ENCODE measurements at regions not wholly inside any gene's neighbourhood (a gene's known extent, or its start where the extent isn't known, plus 50 kb on each side); places are given as distances from the start of the nearest gene placed in this dataset.
"Not testable (repeated sequence)": the region's sequence is repeated elsewhere in the genome, so short reads cannot be mapped to it uniquely, and the experiment has no call there.

DNA sequence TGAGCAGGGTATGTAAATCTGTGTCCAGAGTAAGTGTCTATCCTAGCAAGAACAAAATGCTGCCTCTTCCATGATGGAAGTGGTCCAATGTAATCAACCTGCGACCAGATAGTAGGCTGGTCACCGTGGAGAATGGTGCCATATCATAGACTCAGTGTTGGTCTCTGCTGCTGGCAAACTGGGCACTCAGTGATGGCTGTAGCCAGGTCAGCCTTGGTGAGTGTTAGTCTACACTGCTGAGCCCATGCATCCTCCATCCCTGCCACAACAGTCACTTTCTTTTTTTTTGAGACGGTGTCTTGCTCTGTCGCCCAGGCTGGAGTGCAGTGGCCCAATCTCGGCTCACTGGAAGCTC, 69.3 kb downstream of the CHRD start:
- Histone ChIP-seq H3K36me3 (no peaks in the 10 kb centered on the region), H3K9ac (ENCODE audit: low read depth in 2 of 2, low read length in 2 of 2) (no peak overlapping the region), H3K4me3 (no peak overlapping the region), H3K27me3 (no peaks in the 10 kb centered on the region), H3K27ac (no peak overlapping the region), H3K9me3 (no peaks in the 10 kb centered on the region), H3K4me1 (no peaks in the 10 kb centered on the region)
- no peak for DNase-seq
- intact Hi-C loops (cut with DNase I), result no loop called here
- TF ChIP-seq, protein P1, sequence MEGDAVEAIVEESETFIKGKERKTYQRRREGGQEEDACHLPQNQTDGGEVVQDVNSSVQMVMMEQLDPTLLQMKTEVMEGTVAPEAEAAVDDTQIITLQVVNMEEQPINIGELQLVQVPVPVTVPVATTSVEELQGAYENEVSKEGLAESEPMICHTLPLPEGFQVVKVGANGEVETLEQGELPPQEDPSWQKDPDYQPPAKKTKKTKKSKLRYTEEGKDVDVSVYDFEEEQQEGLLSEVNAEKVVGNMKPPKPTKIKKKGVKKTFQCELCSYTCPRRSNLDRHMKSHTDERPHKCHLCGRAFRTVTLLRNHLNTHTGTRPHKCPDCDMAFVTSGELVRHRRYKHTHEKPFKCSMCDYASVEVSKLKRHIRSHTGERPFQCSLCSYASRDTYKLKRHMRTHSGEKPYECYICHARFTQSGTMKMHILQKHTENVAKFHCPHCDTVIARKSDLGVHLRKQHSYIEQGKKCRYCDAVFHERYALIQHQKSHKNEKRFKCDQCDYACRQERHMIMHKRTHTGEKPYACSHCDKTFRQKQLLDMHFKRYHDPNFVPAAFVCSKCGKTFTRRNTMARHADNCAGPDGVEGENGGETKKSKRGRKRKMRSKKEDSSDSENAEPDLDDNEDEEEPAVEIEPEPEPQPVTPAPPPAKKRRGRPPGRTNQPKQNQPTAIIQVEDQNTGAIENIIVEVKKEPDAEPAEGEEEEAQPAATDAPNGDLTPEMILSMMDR (IDR thresholded peaks at IDR 0.05), result no peak

DNA sequence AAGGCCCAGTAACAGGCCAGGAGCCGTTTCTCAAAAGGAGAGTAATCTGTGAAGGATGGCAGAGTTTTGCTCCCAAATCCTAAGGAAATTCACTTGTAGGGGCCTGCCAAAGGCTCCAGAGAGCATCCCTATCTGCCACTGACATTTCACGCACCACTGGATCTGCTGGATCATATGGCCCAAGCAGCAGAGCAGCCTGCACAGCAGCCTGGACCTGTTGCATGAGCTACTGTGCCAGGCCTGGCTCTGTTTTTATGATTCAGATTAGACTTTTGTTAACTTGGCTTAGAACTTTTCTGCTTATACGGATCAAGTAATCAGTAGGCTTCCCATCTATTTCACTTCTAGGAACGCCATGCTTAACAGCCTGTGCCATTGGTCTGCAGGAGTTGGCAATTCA, 70.7 kb downstream of the CHRD start:
- no peak overlapping the region for H3K4me3 ChIP-seq
- no peaks in the 10 kb centered on the region for H3K27me3 ChIP-seq
- no peaks in the 10 kb centered on the region for H3K36me3 ChIP-seq
- no peak overlapping the region for H3K27ac ChIP-seq
- H3K4me1 ChIP-seq, result no peaks in the 10 kb centered on the region
- TF ChIP-seq, protein P1 (IDR thresholded peaks at IDR 0.05), result no peak
- intact Hi-C loops (cut with DNase I), result no loop called here
- DNase-seq, result no peak
- H3K9ac ChIP-seq (ENCODE audit: low read depth in 2 of 2, low read length in 2 of 2), result no peak overlapping the region
- H3K9me3 ChIP-seq, result no peaks in the 10 kb centered on the region

DNA sequence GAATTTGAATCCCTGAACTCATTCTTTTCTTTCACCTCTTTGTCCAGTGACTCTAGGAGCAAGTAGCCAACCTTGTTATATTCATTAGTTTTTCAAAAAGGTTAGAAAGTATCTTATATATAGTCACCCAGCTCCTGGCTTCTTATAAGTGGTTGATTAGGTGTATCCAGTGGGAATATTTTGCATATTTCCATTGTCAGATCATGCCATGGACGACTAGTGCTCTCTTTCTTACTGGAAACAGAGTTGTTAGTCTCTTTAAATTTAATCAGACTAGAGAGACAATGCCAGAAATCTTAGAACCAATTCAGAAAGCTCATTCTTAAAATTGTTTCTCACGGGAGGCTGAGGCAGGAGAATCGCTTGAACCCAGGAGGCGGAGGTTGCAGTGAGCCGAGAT, 73.4 kb downstream of the CHRD start:
- intact Hi-C loops (cut with DNase I), result no loop called here
- no peak overlapping the region for H3K4me3 ChIP-seq
- no peaks in the 10 kb centered on the region for H3K9me3 ChIP-seq
- H3K36me3 ChIP-seq, result no peaks in the 10 kb centered on the region
- DNase-seq, result no peak
- H3K4me1 ChIP-seq, result no peaks in the 10 kb centered on the region
- H3K27me3 ChIP-seq, result no peaks in the 10 kb centered on the region
- H3K9ac ChIP-seq (ENCODE audit: low read depth in 2 of 2, low read length in 2 of 2), result no peak overlapping the region
- H3K27ac ChIP-seq, result no peak overlapping the region
- TF ChIP-seq, protein P1 (IDR thresholded peaks at IDR 0.05), result no peak

DNA sequence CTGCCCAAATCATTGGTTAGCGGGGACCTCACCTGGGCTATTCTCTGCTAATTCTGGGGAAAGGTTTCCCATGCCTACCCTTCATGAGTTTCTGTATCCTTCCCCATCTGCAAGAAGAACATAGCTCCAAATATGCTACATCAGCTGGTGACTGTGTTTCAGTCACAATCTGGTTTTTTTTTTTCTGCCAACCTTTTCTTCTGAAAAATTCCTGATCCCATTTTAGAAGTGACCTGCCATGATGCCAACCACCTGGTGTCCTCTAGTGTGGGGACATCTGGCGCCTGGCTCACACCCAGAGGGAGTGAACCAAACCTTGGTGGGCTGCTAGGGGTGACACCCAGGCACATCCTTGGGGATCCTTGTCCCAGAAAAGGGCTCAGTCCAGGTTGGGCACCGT, 76.1 kb downstream of the CHRD start:
- intact Hi-C loops (cut with DNase I), result no loop called here
- TF ChIP-seq, protein P1 (IDR thresholded peaks at IDR 0.05), result no peak
- H3K27me3 ChIP-seq, result no peaks in the 10 kb centered on the region
- H3K36me3 ChIP-seq, result no peaks in the 10 kb centered on the region
- H3K4me1 ChIP-seq, result no peaks in the 10 kb centered on the region
- H3K4me3 ChIP-seq, result no peak overlapping the region
- DNase-seq, result no peak
- H3K9ac ChIP-seq (ENCODE audit: low read depth in 2 of 2, low read length in 2 of 2), result no peak overlapping the region
- H3K9me3 ChIP-seq, result no peaks in the 10 kb centered on the region
- no peak overlapping the region for H3K27ac ChIP-seq

DNA sequence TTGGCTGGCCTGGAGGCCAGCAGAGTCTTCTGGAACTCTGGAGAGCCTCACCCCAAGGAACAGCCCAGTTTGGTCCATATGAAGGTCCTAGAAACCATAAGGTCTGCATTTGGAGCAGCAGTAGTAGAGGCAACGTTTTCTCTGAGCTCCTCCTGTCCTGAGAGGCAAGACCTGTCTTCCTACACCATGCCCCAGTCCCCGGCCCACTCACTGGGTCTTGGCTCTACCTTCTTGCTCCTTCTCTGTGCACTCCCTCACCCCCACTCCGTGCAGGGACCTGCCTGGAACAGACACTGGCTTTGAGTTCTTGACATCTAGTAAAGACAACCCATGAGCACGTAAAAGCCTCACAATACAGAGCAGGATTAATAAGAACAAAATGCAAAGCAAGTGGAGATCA, 76.6 kb downstream of the CHRD start:
- no peak overlapping the region for H3K9ac ChIP-seq (ENCODE audit: low read depth in 2 of 2, low read length in 2 of 2)
- H3K27me3 ChIP-seq, result no peaks in the 10 kb centered on the region
- H3K27ac ChIP-seq, result no peak overlapping the region
- no peak for DNase-seq
- intact Hi-C loops (cut with DNase I), result no loop called here
- H3K4me3 ChIP-seq, result no peak overlapping the region
- TF ChIP-seq, protein P1 (IDR thresholded peaks at IDR 0.05), result no peak
- H3K36me3 ChIP-seq, result no peaks in the 10 kb centered on the region
- no peaks in the 10 kb centered on the region for H3K4me1 ChIP-seq
- H3K9me3 ChIP-seq, result no peaks in the 10 kb centered on the region

DNA sequence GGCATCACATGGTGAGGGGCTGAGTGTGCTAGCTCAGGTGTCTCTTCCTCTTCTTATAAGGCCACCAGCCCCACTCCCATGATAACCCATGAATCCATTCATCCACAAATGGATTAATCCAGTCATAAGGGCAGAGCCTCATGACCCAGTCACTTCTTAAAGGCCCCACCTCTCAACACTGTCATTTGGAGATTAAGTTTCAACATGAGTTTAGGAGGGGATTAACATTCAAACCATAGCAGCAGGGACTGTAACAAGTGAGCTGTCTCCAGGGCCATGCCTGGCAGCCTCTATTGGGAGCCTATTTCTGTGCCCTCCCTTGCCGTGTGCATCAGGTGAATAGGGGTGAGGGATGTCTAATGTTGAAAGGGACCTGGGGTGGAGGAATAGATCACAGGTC, 77.5 kb downstream of the CHRD start:
- no peaks in the 10 kb centered on the region for H3K36me3 ChIP-seq
- no peak overlapping the region for H3K9ac ChIP-seq (ENCODE audit: low read depth in 2 of 2, low read length in 2 of 2)
- H3K9me3 ChIP-seq, result no peaks in the 10 kb centered on the region
- no peaks in the 10 kb centered on the region for H3K27me3 ChIP-seq
- intact Hi-C loops (cut with DNase I), result no loop called here
- H3K4me3 ChIP-seq, result no peak overlapping the region
- DNase-seq, result no peak
- H3K4me1 ChIP-seq, result no peaks in the 10 kb centered on the region
- TF ChIP-seq, protein P1 (IDR thresholded peaks at IDR 0.05), result no peak
- no peak overlapping the region for H3K27ac ChIP-seq

DNA sequence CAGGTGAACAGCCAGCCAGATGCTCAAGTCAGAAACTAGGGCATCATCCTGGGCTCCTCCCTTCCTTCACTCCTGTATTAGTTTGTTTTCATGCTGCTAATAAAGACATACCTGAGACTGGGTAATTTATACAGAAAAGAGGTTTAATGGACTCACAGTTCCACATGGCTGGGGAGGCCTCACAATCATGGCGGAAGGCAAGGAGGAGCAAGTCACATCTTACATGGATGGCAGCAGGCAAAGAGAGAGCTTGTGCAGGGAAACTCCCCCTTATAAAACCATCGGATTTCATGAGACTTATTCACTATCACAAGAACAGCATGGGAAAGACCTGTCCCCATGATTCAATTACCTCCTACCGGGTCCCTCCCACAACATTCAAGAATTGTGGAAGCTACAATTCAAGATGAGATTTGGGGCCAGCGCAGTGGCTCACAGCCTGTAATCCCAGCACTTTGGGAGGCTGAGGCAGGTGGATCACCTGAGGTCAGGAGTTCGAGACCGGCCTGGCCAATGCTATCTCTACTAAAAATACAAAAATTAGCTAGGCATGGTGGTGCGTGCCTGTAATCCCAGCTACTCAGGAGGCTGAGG, 78.0 kb downstream of the CHRD start:
- H3K4me3 ChIP-seq; H3K4me1 ChIP-seq; H3K9ac ChIP-seq (ENCODE audit: low read depth in 2 of 2, low read length in 2 of 2); DNase-seq; H3K27ac ChIP-seq; H3K36me3 ChIP-seq; H3K27me3 ChIP-seq; intact Hi-C loops (cut with DNase I); H3K9me3 ChIP-seq: not testable (repeated sequence)
